Fibroblast of skin of right quadriceps (primary cell): ENCODE measurements at regions not wholly inside any gene's neighbourhood (a gene's known extent, or its start where the extent isn't known, plus 50 kb on each side); places are given as distances from the start of the nearest gene placed in this dataset.
"Not testable (repeated sequence)": the region's sequence is repeated elsewhere in the genome, so short reads cannot be mapped to it uniquely, and the experiment has no call there.

Source experiments
- DNase-seq: peaks from one replicate; pipeline ENCODE4 v3.0.0-alpha.2; 2013

GRCh38 chr12:4822572-4822971, 87.1 kb upstream of the KCNA1 start:
- DNase-seq, result no peak

GRCh38 chr12:4824380-4824779, 85.3 kb upstream of the KCNA1 start:
- DNase-seq, result peak; percentile 93

- DNase-seq, result no peak
Measured at GRCh38 chr12:4825011-4825858, 84.5 kb upstream of the KCNA1 start.

- no peak for DNase-seq
Measured at GRCh38 chr12:4826909-4827308, 82.8 kb upstream of the KCNA1 start.

- no peak for DNase-seq
Measured at GRCh38 chr12:4828176-4828575, 81.5 kb upstream of the KCNA1 start.

GRCh38 chr12:4829161-4829792, 80.4 kb upstream of the KCNA1 start:
- DNase-seq, result no peak

- no peak for DNase-seq
Measured at GRCh38 chr12:4829793-4830162, 79.9 kb upstream of the KCNA1 start.

GRCh38 chr12:4830556-4831210, 79.0 kb upstream of the KCNA1 start:
- no peak for DNase-seq

GRCh38 chr12:4833053-4833452, 76.7 kb upstream of the KCNA1 start:
- no peak for DNase-seq

- no peak for DNase-seq
Measured at GRCh38 chr12:4833524-4833923, 76.2 kb upstream of the KCNA1 start.

GRCh38 chr12:4842401-4842800, 67.3 kb upstream of the KCNA1 start:
- DNase-seq, result not testable (repeated sequence)

- DNase-seq, result no peak
Measured at GRCh38 chr12:4843907-4844306, 65.8 kb upstream of the KCNA1 start.

GRCh38 chr12:4847713-4848112, 62.0 kb upstream of the KCNA1 start:
- DNase-seq, result no peak

- DNase-seq, result peak; percentile 37
Measured at GRCh38 chr12:4849115-4849541, 60.6 kb upstream of the KCNA1 start.

- DNase-seq, result no peak
Measured at GRCh38 chr12:4849795-4850345, 59.8 kb upstream of the KCNA1 start.

GRCh38 chr12:4850857-4851380, 58.8 kb upstream of the KCNA1 start:
- DNase-seq, result no peak

GRCh38 chr12:4852308-4852707, 57.4 kb upstream of the KCNA1 start:
- no peak for DNase-seq

GRCh38 chr12:4852911-4853310, 56.8 kb upstream of the KCNA1 start:
- DNase-seq, result no peak

- DNase-seq, result peak; percentile 81
Measured at GRCh38 chr12:4855121-4855924, 54.4 kb upstream of the KCNA1 start.

- no peak for DNase-seq
Measured at GRCh38 chr12:4856596-4856995, 53.1 kb upstream of the KCNA1 start.

GRCh38 chr12:4857472-4858291, 52.0 kb upstream of the KCNA1 start:
- DNase-seq, result peak; percentile 62

GRCh38 chr12:4858386-4858785, 51.3 kb upstream of the KCNA1 start:
- DNase-seq, result no peak
